Naive thymus-derived CD8-positive, alpha-beta T cell (primary cell): ENCODE measurements at regions not wholly inside any gene's neighbourhood (a gene's known extent, or its start where the extent isn't known, plus 50 kb on each side); places are given as distances from the start of the nearest gene placed in this dataset.

ENCODE experiments used
- ATAC-seq, 2 donors: fragments of 150-1000 bp; cut with Tn5 transposase in 1 of 2; sonication (Bioruptor Pico), chemical (Tn5 transposase) in 1 of 2; 1 replicate in 1 of 2; 2 replicates in 1 of 2; pipeline ENCODE4 v1.10.0; 2021; ENCODE audit warnings: mild to moderate bottlenecking in 2 of 2, moderate library complexity in 2 of 2
- POLR2A ChIA-PET: fragments of 350-600 bp; sonication (Branson Sonifier 250); formaldehyde crosslinking; loops from one replicate; lab custom pipeline; 2021; ENCODE audit warnings: antibody characterized with exemption; lab: Charles Lee
- DNase-seq, 10 donors: peaks; one replicate each; pipeline versions ENCODE4 v3.0.0 to v3.0.0-alpha.2; 2020 to 2022
- H3K27ac Mint-ChIP-seq, 10 donors: one replicate each; pipeline ENCODE4 v1.8.0; 2020 to 2022; ENCODE audit warnings: mild to moderate bottlenecking in 10 of 10, mixed read lengths in 10 of 10, moderate library complexity in 4 of 10, inconsistent platforms in 1 of 10
- H3K27me3 Mint-ChIP-seq, 5 donors: one replicate each; pipeline ENCODE4 v1.8.0; 2021 to 2022; ENCODE audit warnings: mixed read lengths in 5 of 5
- H3K36me3 Mint-ChIP-seq, 3 donors: one replicate each; pipeline ENCODE4 v1.8.0; 2020 to 2022; ENCODE audit warnings: mixed read lengths in 3 of 3, mild to moderate bottlenecking in 2 of 3, inconsistent platforms in 1 of 3
- H3K4me1 Mint-ChIP-seq, 4 donors: one replicate each; pipeline ENCODE4 v1.8.0; 2021 to 2022; ENCODE audit warnings: mixed read lengths in 4 of 4
- H3K4me3 Mint-ChIP-seq, 10 donors: one replicate each; pipeline ENCODE4 v1.8.0; 2020 to 2022; ENCODE audit warnings: mild to moderate bottlenecking in 10 of 10, mixed read lengths in 10 of 10, moderate library complexity in 6 of 10, inconsistent platforms in 1 of 10
- H3K9me3 Mint-ChIP-seq, 9 donors: one replicate each; pipeline ENCODE4 v1.8.0; 2020 to 2022; ENCODE audit warnings: mixed read lengths in 9 of 9, mild to moderate bottlenecking in 3 of 9, inconsistent platforms in 1 of 9, moderate library complexity in 1 of 9

DNA sequence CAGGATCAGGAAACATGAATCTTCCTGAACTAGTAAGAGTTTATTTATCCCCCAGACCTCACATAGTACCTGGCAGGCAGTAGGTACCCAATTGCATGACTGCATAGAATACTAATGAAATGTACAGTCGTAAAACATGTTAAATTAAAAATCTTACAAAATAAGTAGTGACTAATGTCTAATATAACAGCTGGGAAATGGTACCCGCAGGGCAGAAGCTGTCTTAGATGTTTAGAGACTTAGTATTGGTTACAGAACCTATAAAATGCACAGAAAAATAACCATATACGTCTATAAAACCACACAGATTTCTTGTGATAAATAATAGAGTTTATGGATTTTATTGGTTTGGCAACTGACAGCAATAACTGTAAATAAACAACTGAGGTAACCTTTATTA, 139.1 kb upstream of the GMDS start:
- H3K27me3 Mint-ChIP-seq: no peaks in the 10 kb centered on the region
- no peak for DNase-seq
- POLR2A ChIA-PET: no interaction called here
- no peak overlapping the region for H3K27ac Mint-ChIP-seq
- no peak overlapping the region for H3K4me3 Mint-ChIP-seq
- H3K36me3 Mint-ChIP-seq: peaks cover 0 to 8% (median 0%) of the 10 kb centered on the region in 3 donors
- peaks cover 0 to 2% (median 0%) of the 10 kb centered on the region in 4 donors for H3K4me1 Mint-ChIP-seq
- ATAC-seq: no peak
- peaks cover 0 to 10% (median 0%) of the 10 kb centered on the region in 9 donors for H3K9me3 Mint-ChIP-seq

DNA sequence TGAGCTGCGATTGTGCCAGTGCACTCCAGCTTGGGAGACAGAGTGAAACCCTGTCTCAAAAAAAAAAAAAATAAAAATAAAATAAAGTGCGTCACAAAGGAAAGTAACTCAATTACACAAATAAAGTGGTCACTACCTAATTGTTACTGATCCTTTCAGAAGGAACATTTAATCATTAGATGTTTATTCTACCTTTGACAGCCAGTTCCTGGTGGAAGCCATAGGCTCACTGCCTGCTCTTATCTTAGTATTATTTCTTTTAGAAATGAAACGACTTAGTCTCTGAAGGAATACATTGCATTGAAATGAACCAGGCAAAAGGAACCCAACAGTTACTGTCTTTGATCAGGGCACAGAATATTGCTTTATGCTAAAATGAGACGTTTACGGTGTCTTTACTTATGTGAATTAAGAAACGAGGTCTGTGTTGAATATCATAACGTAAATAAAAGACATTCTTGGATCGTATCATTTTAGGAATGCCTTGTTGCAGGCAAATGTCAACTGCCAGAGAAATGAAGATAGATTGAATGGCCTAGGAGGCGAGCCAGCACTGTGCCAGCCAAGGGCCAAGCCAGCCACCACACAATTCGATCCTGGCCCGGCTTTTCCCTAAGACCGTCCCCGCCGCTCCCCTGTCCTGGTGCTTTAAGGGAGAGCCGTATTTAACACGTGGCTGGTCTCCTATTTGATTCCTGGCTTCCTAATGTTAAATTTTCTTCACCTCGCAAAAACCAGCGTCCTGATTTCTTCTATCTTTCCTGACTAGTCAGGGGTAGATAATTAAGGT, 136.7 kb upstream of the GMDS start:
- Mint-ChIP-seq H3K27ac (no peak overlapping the region), H3K27me3 (no peaks in the 10 kb centered on the region), H3K9me3 (peaks cover 0 to 5% (median 0%) of the 10 kb centered on the region in 9 donors), H3K4me1 (no peaks in the 10 kb centered on the region), H3K4me3 (no peak overlapping the region), H3K36me3 (peaks cover 0 to 8% (median 0%) of the 10 kb centered on the region in 3 donors)
- POLR2A ChIA-PET: no interaction called here
- DNase-seq (no peak), ATAC-seq (no peak)

DNA sequence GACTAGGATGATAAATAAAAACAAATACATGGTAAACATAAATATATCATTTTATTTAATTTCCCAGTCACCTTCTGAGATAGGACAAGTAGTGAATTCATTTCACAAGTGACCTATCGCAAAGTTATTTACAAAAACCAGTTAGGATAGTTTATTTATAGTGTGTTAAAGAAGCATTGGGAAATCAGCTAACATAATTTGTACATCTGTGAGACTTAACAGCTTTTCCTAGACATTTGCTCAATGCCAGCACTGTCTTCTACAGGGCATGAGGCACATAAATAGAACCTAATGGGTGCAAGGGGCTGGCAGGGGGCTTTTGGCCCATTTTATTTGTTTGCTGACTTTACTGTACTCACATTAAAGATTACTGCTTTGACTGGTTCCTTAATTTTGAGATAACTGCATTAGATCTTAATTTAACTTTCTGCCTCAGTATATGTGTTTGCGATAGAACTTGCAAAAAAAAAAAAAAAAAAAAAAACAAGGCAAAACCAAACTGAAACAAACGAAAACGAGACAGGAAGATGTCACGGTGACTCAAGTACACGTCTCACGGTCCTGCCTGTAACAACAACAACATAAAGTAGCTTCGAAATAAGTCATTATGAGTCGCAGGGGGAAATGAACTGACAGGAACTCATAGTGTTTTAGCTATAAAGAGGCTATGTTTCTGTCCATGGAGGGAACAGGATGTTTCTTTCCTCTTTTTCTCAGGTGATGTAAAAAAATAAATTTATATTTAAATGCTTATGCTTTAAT, 133.7 kb upstream of the GMDS start:
- peaks cover 0 to 5% (median 0%) of the 10 kb centered on the region in 4 donors for H3K4me1 Mint-ChIP-seq
- DNase-seq: no peak
- no peaks in the 10 kb centered on the region for H3K36me3 Mint-ChIP-seq
- peaks cover 0 to 3% (median 0%) of the 10 kb centered on the region in 5 donors for H3K27me3 Mint-ChIP-seq
- H3K9me3 Mint-ChIP-seq: peaks cover 0 to 2% (median 0%) of the 10 kb centered on the region in 9 donors
- no peak overlapping the region for H3K4me3 Mint-ChIP-seq
- POLR2A ChIA-PET: no interaction called here
- no peak overlapping the region for H3K27ac Mint-ChIP-seq
- no peak for ATAC-seq

DNA sequence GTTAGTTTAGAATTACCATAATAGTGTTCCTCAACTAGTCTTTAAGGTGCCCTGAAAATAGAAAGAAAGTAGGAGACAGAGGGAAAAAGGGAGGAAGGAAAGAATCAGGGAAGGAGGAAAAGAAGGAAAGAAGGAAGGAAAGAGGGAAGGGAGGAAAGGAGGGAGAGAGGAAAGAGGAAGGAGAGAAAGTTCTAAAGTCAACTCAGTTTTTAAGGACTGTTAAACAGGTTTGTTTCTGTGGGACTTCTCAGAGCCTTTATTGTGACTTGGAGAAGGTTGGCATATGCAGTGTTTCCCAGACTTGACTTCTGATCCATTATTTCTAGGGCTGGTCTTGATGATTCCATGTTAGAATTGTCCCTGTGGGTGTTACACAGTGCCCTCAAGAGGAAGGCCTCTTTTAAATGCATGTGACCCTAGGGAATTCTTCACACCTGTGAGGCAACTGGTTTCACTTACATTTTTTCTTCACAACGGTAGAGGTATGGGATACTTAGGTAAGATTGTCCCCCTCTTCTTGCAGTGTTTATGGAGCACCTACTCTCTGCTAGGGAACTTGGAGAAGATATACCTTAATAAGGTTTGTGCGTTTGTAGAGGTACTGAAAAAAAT, 132.7 kb upstream of the GMDS start:
- DNase-seq (no peak), ATAC-seq (no peak)
- Mint-ChIP-seq H3K27ac (no peak overlapping the region), H3K4me3 (no peak overlapping the region), H3K27me3 (peaks cover 0 to 3% (median 0%) of the 10 kb centered on the region in 5 donors), H3K36me3 (no peaks in the 10 kb centered on the region), H3K4me1 (peaks cover 0 to 5% (median 0%) of the 10 kb centered on the region in 4 donors), H3K9me3 (peaks cover 0 to 2% (median 0%) of the 10 kb centered on the region in 9 donors)
- POLR2A ChIA-PET: no interaction called here

DNA sequence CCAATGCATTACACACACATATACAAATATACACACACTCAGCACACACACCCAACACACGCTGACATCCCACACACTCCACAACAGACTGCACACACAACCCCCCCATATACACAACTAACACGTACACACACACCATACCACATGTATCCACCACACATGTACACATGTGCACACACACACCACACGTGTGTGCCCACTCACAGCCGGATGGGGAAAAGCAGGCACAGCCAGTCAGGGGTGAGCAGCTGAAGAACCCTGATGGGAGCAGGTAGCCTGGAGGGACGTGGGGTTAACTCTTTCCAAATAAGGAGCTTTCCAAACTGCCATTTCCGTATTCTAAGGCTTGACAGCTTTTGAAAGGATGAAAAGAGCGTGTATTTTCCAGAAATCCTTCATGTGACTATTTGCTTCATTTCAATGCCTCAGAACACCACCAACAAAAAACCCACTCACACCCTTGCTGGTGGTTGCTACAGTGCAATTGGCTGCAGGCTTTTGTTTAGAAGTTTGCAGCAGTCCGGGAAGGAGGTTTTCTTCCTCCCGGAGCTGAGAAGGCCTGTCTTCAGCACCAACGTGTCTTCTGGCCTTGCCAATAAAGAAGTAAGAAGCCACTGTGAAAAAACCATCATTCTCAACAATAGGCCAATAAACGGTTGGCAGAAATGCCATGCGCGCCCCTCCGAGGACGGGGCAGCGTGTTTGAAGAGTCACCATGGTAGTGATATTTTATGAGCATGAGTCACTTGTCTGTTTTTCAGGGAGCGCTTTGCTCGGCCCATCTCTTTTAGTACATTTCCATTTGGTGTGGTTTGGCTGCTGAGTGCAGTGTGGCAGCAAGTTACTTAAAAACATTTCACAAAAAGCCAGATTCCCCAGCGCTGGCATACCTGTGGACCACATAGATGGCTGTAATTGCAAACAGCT, 131.3 kb upstream of the GMDS start:
- Mint-ChIP-seq H3K27me3 (peaks cover 0 to 3% (median 0%) of the 10 kb centered on the region in 5 donors), H3K36me3 (no peaks in the 10 kb centered on the region), H3K9me3 (peaks cover 0 to 2% (median 0%) of the 10 kb centered on the region in 9 donors), H3K4me3 (no peak overlapping the region), H3K4me1 (peaks cover 0 to 5% (median 0%) of the 10 kb centered on the region in 4 donors), H3K27ac (no peak overlapping the region)
- no peak for ATAC-seq
- DNase-seq: no peak
- POLR2A ChIA-PET: no interaction called here

DNA sequence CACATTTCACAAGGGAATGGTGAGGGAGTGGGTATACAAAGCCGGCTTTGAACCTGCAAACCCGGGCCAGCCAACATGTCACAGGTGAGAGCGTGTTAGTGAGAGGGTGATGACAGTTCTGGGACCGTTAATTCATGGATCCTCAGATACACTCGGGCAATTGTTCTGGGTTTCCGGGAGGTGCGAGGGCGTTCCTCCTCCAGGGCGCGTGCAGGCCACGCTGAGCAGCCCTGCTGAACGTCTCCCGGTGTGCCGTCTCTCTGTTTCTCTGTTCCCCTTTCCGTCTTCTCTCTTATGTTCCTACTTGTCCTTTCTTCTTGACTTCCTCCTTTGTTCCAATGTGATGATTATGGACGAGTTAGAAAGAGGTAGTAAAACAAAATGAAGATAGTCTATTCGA, 130.0 kb upstream of the GMDS start:
- no peak for ATAC-seq
- no peak for DNase-seq
- Mint-ChIP-seq H3K4me3 (no peak overlapping the region), H3K27ac (no peak overlapping the region), H3K9me3 (peaks cover 0 to 2% (median 0%) of the 10 kb centered on the region in 9 donors), H3K4me1 (peaks cover 0 to 5% (median 0%) of the 10 kb centered on the region in 4 donors), H3K27me3 (peaks cover 0 to 3% (median 0%) of the 10 kb centered on the region in 5 donors), H3K36me3 (peaks cover 0 to 4% (median 2%) of the 10 kb centered on the region in 3 donors)
- POLR2A ChIA-PET: no interaction called here

DNA sequence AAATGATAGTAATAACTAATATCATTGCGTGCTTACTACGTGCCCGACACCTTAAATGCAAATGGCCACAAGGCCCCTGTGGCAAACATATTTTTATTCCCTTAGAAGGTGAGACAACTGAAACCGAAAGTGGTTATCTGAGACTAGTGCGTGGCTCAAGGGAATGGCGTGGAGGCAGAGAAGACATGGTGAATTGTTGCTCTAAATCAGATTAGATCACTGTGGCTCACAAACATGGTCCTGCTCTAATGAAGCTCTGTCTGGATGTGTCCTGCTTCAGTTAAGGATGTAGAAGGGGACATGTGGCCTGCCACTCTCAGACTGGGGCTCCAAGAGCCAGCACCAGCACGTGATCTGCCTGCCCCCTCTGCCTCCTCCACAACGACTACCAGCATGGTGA, 124.2 kb upstream of the GMDS start:
- no peak for DNase-seq

DNA sequence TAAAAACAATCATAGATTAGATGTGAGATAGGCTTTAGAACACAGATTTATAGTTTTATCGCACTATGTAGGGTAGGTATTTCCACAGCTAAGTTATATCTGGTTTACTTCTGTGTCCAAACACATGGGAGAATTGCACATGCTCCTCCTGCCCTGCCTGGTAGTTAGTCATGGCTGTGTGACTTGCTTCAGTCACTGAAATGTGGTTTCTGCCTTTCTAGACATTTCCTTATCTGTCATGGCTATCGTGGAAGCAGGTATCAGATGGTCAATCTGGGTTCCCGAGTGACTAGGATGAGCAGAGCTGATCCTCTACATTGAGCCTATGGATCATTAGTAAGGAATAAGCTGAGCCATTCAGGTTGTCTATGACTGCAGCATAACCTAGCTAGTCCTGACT, 117.8 kb upstream of the GMDS start:
- Mint-ChIP-seq H3K4me3 (no peak overlapping the region), H3K9me3 (peaks cover 0 to 2% (median 0%) of the 10 kb centered on the region in 9 donors), H3K27me3 (no peaks in the 10 kb centered on the region), H3K27ac (no peak overlapping the region), H3K4me1 (peaks cover 0 to 2% (median 0%) of the 10 kb centered on the region in 4 donors), H3K36me3 (peaks cover 13 to 28% (median 18%) of the 10 kb centered on the region in 3 donors)
- ATAC-seq (no peak), DNase-seq (no peak)
- POLR2A ChIA-PET: no interaction called here

More for the DNA sequence above, 124.2 kb upstream of the GMDS start:
- Mint-ChIP-seq H3K27ac (no peak overlapping the region), H3K4me3 (no peak overlapping the region), H3K9me3 (peaks cover 0 to 2% (median 0%) of the 10 kb centered on the region in 9 donors), H3K36me3 (peaks cover 2 to 6% (median 4%) of the 10 kb centered on the region in 3 donors), H3K4me1 (peaks cover 0 to 2% (median 0%) of the 10 kb centered on the region in 4 donors), H3K27me3 (no peaks in the 10 kb centered on the region)
- no peak for ATAC-seq
- POLR2A ChIA-PET: no interaction called here

DNA sequence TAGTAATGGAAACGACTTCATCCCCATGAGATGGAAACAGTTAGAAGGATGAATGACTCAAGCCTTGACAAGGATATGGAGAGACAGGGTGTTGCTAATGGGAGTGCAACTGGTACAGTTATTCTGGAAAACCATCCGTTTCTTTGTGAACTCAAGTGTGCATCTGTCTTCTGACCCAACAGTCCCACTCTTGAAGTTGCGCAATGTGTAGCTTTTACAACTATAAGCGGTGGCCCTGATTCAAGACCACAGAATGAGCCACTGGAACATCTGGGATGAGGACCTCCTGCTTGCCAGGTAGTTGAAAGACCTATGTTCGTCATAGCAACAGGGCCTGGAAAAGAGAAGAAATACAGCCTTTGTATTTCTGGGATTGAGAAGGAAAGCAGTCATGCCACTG, 115.8 kb upstream of the GMDS start:
- no peak overlapping the region for H3K27ac Mint-ChIP-seq
- H3K36me3 Mint-ChIP-seq: peaks cover 13 to 31% (median 18%) of the 10 kb centered on the region in 3 donors
- H3K9me3 Mint-ChIP-seq: peaks cover 0 to under 1% (median 0%) of the 10 kb centered on the region in 9 donors
- no peak overlapping the region for H3K4me3 Mint-ChIP-seq
- ATAC-seq (no peak), DNase-seq (no peak)
- peaks cover 0 to 2% (median 0%) of the 10 kb centered on the region in 4 donors for H3K4me1 Mint-ChIP-seq
- POLR2A ChIA-PET: no interaction called here
- no peaks in the 10 kb centered on the region for H3K27me3 Mint-ChIP-seq

DNA sequence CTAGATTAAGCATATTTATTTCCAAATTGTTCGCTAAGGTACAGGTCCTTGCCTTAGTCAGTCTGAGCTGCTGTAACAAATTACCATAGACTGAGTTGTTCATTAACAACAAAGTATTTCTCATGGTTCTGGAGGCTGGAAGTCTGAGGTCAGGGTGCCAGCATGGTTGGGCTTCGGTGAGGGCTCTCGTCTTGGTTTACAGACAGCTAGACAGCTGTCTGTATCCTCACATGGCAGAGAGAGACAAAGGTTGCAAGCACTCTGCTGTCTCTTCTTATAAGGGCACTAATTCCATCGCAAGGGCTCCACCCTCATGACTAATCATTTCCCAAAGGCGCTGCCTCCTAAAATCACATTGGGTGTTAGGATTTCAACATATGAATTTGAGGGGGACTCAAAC, 115.3 kb upstream of the GMDS start:
- H3K9me3 Mint-ChIP-seq: no peaks in the 10 kb centered on the region
- H3K4me3 Mint-ChIP-seq: no peak overlapping the region
- H3K4me1 Mint-ChIP-seq: no peaks in the 10 kb centered on the region
- POLR2A ChIA-PET: no interaction called here
- peaks cover 13 to 31% (median 18%) of the 10 kb centered on the region in 3 donors for H3K36me3 Mint-ChIP-seq
- no peaks in the 10 kb centered on the region for H3K27me3 Mint-ChIP-seq
- ATAC-seq (no peak), DNase-seq (no peak)
- H3K27ac Mint-ChIP-seq: peak overlapping the region in 1 of 10 donors; percentile 18

DNA sequence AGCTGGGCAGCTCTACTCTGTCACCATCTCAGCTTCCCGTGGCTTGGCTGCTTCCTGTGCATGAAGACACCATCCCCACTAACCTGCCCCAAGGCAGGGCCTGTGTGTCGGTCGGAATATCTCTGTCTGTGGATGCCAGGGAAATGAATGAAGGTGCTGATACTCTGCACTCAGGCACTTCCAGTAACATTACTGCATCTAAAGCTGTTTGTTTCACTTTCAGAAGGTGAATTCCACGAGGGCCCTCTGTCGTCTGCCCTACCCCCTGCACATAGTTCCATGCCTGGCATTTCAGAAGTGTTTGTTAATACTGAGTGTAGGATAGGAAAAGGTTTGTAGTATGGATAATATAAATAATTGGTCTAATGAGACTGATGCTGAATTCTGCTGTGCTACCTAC, 114.7 kb upstream of the GMDS start:
- no peak for DNase-seq
- ATAC-seq: no peak
- Mint-ChIP-seq H3K36me3 (peaks cover 13 to 28% (median 18%) of the 10 kb centered on the region in 3 donors), H3K4me3 (no peak overlapping the region), H3K27ac (no peak overlapping the region), H3K9me3 (no peaks in the 10 kb centered on the region), H3K27me3 (no peaks in the 10 kb centered on the region), H3K4me1 (no peaks in the 10 kb centered on the region)
- POLR2A ChIA-PET: interaction anchor here (0.6 kb wide), 1 partner anchor 100 kb away, joined by 3 read pairs; no protein-coding TSS in a partner anchor

DNA sequence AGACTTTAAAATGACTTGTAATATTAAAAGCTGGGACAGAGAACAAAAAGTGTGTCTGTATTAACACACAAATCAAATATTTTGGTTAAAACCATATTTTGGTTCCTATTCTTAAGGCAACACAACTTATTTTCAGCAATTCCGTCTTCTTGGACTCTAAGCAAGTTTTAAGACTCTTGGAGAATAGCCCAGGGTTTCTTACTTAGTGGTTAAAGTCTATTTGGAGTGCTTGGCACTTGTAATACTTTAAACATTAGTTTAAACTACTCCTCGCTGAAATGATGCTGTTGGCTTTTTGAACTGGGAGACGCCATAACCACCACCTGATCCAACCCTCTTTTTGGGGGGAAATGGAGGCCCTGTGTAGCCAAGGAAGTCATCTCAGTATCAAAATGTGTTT, 109.7 kb upstream of the GMDS start:
- Mint-ChIP-seq H3K9me3 (no peaks in the 10 kb centered on the region), H3K27ac (no peak overlapping the region), H3K36me3 (peaks cover 0 to 11% (median 5%) of the 10 kb centered on the region in 3 donors), H3K4me3 (no peak overlapping the region), H3K27me3 (no peaks in the 10 kb centered on the region), H3K4me1 (no peaks in the 10 kb centered on the region)
- DNase-seq: no peak
- ATAC-seq: no peak
- POLR2A ChIA-PET: no interaction called here
